HG03439 (cell line): ENCODE measurements at regions not wholly inside any gene's neighbourhood (a gene's known extent, or its start where the extent isn't known, plus 50 kb on each side); places are given as distances from the start of the nearest gene placed in this dataset.
"Not testable (repeated sequence)": the region's sequence is repeated elsewhere in the genome, so short reads cannot be mapped to it uniquely, and the experiment has no call there.

Source experiments
- ATAC-seq: cut with Tn5 transposase; IDR thresholded peaks from one replicate; pipeline ENCODE4 v1.9.1; 2021; ENCODE audit warnings: mild to moderate bottlenecking, moderate library complexity; ENCODE audit not compliant: unreplicated experiment

GRCh38 chr10:62935022-62935421 lies 118.9 kb upstream of the EGR2 start:
- no peak for ATAC-seq

GRCh38 chr10:62934258-62934657 lies 118.1 kb upstream of the EGR2 start:
- ATAC-seq: no peak

GRCh38 chr10:62928763-62929162 lies 112.6 kb upstream of the EGR2 start:
- not testable (repeated sequence) for ATAC-seq

GRCh38 chr10:62926407-62926806 lies 110.2 kb upstream of the EGR2 start:
- no peak for ATAC-seq

DNA sequence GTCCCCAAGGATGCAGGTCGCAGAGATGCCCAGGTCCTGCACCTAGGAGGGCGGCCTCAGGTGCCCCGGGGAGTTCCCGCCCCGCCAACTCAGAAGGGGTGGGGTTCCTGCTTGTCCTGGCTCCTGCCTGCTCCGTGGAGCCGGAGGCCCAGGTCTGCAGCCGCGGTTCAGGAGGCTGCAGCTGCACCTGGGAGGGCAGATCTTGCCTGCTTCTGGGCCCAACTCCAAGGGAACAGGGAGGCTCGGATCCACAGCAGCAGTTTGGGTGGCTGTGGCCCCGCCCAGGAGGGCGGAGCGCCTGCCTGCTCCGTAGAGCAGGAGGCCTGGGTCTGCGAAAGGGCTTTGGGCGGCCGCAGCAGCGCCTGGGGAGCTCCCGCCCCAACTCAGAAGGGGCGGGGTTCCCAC lies 108.2 kb upstream of the EGR2 start:
- peak; percentile 93 for ATAC-seq

- ATAC-seq: no peak
Observed at GRCh38 chr10:62919776-62920175, 103.6 kb upstream of the EGR2 start.

DNA sequence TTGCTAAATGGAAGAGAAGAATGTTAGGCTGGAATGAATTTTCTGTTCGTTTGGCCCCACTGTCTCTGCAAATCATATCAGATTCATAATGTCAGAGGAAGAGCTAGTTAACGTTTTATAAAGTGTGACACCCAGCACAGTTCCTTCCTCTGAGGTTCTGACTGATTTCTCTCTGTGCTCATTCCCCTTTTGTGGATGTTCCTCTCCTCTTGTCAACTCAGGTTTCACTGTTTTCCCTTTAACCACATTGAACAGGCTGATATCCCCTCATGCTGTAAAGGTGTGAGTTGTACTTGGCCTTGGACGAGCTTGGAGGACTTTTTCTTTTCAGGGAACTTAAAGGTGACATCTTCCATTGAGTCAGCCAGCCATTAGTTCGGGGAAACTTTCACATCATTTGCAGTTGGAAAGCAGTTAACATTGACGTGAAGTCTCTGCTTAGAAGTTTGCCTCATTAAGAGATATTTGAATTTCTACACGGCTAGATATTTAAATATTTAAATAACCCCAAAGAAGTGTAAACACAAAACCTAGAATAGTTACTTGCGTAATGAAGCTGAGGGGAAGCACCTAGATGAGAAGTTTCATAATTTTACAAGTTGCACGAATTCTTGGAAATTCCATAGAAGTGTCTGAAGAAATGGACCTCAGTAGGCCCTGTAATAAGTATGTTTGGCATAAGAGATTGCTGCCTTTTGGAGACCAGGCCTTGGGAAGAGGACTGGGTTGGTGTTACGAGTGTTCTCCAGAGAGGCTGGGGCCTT lies 101.5 kb upstream of the EGR2 start:
- peak; percentile 51 for ATAC-seq

DNA sequence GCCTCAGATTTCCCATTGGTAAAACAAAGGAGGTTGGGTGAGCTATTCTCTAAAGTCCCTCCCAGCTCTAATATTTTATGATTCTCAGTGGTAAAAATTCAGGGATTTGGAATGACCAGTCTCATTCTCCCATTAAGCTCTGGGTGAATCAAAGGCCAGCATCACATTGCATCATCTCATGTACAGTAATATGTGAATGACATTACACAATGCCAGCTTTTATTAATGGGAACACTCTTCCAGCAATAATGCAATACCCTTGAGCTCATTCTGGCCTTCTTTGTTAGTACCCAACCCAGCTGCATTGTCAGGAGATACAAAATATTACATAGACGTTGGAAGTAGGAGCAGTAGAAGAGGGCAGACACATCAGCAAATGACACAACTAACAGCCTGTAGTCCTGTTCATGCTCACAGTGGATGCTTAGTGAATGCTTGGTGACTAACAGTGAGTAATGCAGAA lies 100.0 kb upstream of the EGR2 start:
- ATAC-seq: no peak

- ATAC-seq: no peak
Observed at GRCh38 chr10:62915158-62915557, 99.0 kb upstream of the EGR2 start.

DNA sequence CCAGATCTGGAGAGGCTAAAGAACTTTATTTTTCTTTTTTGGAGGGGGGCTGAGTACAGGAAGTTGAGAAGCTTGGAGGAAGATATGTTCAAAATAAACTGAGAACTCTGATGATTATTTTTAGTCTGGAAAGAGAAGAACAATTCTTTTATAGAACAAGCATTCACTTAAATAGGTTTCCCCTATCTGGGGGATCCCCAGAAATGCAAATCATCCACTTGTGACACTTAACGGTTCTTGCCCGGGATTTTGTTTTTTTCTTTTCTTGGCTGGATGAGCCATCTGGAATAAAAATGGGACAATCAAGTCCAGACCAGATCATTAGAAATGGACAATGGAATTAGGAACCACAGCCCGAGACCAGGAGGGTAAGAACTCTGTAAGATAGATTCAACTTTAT lies 95.9 kb upstream of the EGR2 start:
- ATAC-seq: no peak

DNA sequence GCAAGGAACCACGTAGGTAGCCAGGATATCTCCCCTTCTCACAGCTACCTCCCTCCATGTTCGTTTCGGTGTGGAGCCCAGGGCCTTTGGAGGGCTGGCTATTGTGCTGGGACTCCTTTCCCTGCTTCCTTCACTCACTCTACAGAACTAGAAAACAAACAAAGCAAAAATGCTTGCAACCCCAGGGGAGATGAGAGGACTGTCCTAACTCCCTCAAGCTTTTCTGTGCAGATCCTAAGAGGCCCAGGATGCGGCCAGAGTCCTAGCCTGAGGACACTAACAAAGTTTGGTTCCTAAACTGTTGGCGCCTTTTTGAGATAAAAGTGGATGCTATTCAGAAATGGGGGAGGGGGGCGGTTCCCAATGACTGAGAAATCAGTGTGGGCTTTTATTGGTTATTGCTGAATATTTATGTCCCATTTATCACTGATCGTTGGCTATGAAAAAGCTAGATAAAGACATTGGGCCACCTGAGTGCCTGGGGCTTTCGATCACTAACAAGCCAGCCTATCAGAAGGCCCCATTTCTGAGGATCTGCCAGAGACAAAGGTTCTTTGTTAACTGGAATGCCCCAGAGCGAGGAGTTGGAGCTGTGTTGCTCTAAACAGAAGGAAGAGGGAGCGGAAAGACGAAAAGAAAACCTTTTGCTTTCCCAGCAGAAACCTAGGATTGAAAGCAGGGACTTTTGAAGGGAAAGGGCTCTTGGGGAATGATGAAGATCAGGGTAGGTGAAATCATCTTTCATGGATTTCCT lies 95.2 kb upstream of the EGR2 start:
- no peak for ATAC-seq

- no peak for ATAC-seq
Observed at GRCh38 chr10:62907470-62908212, 91.5 kb upstream of the EGR2 start.

- no peak for ATAC-seq
Observed at GRCh38 chr10:62904281-62904875, 88.2 kb upstream of the EGR2 start.

GRCh38 chr10:62903828-62904227 lies 87.7 kb upstream of the EGR2 start:
- no peak for ATAC-seq

DNA sequence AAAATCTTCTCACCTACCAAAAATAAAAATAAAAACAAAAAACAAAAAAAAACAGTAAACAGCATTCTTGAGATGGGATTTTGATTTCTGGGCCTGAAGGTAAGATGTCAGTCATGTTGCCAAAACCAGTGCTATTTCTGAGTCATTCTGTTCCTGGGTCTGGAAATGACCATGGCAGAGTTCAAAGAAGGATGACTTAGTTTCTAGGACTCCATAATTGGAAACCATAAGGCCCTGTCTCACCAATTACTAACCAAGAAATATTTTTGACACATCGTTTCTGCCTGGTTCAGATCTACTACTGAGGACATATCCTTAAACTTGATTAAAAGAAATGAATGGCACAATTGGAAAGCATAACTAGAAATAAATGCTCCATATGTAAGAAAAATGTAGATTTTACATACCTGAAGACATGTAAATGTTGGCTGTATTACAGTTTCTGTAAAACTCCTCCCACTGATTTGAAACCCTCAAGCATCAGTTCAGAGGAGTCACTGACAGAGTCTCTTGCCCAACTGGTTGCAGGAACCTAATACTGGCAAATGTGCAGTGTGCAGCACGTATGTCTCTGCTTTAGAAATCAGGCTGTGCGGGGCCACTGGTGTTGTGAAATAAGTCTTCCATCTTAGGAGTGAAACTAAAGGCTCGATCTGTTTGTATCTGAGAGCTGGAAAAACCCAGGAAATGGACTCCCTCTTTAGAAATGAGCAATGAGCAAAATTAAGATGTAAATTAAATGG lies 84.8 kb upstream of the EGR2 start:
- no peak for ATAC-seq

DNA sequence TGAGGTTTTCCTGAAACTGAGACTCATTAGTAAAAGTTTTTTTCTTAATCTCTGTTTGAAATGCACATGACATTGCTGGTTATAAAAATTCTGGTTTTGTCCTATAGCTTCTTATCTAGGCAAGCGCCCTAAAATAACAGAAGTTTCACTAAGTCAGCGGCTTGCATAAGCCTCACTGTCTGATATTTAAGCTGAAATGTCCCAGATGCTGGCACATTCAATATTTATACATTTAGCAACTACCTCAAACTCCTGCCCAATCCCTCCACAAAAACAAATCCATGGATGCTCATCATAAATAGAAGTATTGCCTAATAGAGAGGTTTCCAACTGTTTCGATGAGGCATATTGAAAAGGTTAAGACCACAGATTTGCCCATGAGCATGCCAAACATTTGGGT lies 83.1 kb upstream of the EGR2 start:
- ATAC-seq: no peak

GRCh38 chr10:62895063-62895462 lies 78.9 kb upstream of the EGR2 start:
- no peak for ATAC-seq

- no peak for ATAC-seq
Observed at GRCh38 chr10:62894156-62894555, 78.0 kb upstream of the EGR2 start.

- no peak for ATAC-seq
Observed at GRCh38 chr10:62893036-62893435, 76.9 kb upstream of the EGR2 start.

DNA sequence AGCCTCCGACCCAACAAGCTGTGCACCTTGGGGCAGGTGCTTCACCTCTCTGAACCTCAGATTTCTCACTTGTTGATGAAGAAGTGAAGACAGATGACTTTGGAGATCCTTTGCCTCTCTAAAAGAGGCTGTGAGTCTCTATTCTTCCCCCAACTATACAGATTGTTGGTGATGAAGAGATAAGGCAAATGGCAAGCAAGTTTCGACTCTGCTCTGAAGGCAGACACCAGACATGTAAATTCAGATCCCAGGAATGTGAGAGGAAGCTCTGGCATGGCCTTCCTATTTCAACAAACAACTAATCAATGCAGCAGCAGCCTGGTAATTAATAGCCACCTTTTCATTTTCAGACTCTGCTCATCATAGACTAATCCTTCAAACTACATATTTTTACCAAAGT lies 74.2 kb upstream of the EGR2 start:
- ATAC-seq: no peak

GRCh38 chr10:62887642-62888041 lies 71.5 kb upstream of the EGR2 start:
- ATAC-seq: no peak
